HK-2 (cell line): ENCODE measurements at regions not wholly inside any gene's neighbourhood (a gene's known extent, or its start where the extent isn't known, plus 50 kb on each side); places are given as distances from the start of the nearest gene placed in this dataset.

Source experiments
- DNase-seq: peaks from one replicate; pipeline ENCODE4 v3.0.0-alpha.2; 2018; ENCODE audit not compliant: unreplicated experiment

- no peak for DNase-seq
Measured at GRCh38 chr18:40566510-40566844, 1388.6 kb upstream of the PIK3C3 start.

- DNase-seq, result no peak
Measured at GRCh38 chr18:40565805-40566509, 1389.1 kb upstream of the PIK3C3 start.

- no peak for DNase-seq
Measured at GRCh38 chr18:40559556-40559955, 1395.5 kb upstream of the PIK3C3 start.

GRCh38 chr18:40558706-40559392 lies 1396.2 kb upstream of the PIK3C3 start:
- DNase-seq, result no peak

- DNase-seq, result no peak
Measured at GRCh38 chr18:40555914-40556313, 1399.1 kb upstream of the PIK3C3 start.

GRCh38 chr18:40553029-40553428 lies 1402.0 kb upstream of the PIK3C3 start:
- no peak for DNase-seq

- no peak for DNase-seq
Measured at GRCh38 chr18:40546875-40547274, 1408.2 kb upstream of the PIK3C3 start.

GRCh38 chr18:40534723-40535122 lies 1420.3 kb upstream of the PIK3C3 start:
- DNase-seq, result no peak

- no peak for DNase-seq
Measured at GRCh38 chr18:40532046-40532445, 1423.0 kb upstream of the PIK3C3 start.

- DNase-seq, result no peak
Measured at GRCh38 chr18:40531051-40531450, 1424.0 kb upstream of the PIK3C3 start.

GRCh38 chr18:40529478-40529877 lies 1425.6 kb upstream of the PIK3C3 start:
- DNase-seq, result no peak

GRCh38 chr18:40524881-40525280 lies 1430.2 kb upstream of the PIK3C3 start:
- DNase-seq, result no peak

- DNase-seq, result no peak
Measured at GRCh38 chr18:40523287-40523686, 1431.7 kb upstream of the PIK3C3 start.

GRCh38 chr18:40501026-40501425 lies 1454.0 kb upstream of the PIK3C3 start:
- no peak for DNase-seq

GRCh38 chr18:40494603-40495002 lies 1460.4 kb upstream of the PIK3C3 start:
- DNase-seq, result no peak

- no peak for DNase-seq
Measured at GRCh38 chr18:40493316-40493715, 1461.7 kb upstream of the PIK3C3 start.

GRCh38 chr18:40489301-40489700 lies 1465.7 kb upstream of the PIK3C3 start:
- DNase-seq, result no peak

GRCh38 chr18:40485318-40485717 lies 1469.7 kb upstream of the PIK3C3 start:
- no peak for DNase-seq

GRCh38 chr18:40473221-40474029 lies 1481.6 kb upstream of the PIK3C3 start:
- no peak for DNase-seq

GRCh38 chr18:40470723-40471122 lies 1484.3 kb upstream of the PIK3C3 start:
- DNase-seq, result no peak

- no peak for DNase-seq
Measured at GRCh38 chr18:40469851-40470250, 1485.2 kb upstream of the PIK3C3 start.

GRCh38 chr18:40469316-40469715 lies 1485.7 kb upstream of the PIK3C3 start:
- DNase-seq, result no peak

- no peak for DNase-seq
Measured at GRCh38 chr18:40464032-40464431, 1491.0 kb upstream of the PIK3C3 start.
